Liver (tissue), 8 donors: ENCODE measurements at regions not wholly inside any gene's neighbourhood (a gene's known extent, or its start where the extent isn't known, plus 50 kb on each side); places are given as distances from the start of the nearest gene placed in this dataset.

Experiments used
- DNase-seq: peaks from one replicate; pipeline ENCODE4 v3.0.0-alpha.2; 2017; ENCODE audit warnings: low spot score
- H3K27ac ChIP-seq, 2 donors: one replicate each; pipeline ENCODE4 v1.7.0; 2013; ENCODE audit warnings: inconsistent platforms in 2 of 2, low read length in 2 of 2, control low read depth in 1 of 2, low read depth in 1 of 2, mild to moderate bottlenecking in 1 of 2
- H3K27me3 ChIP-seq, 4 donors: one replicate each; pipeline versions ENCODE4 v1.6.1 to v1.7.0; 2013; ENCODE audit warnings: low read length in 3 of 4, inconsistent platforms in 1 of 4, mild to moderate bottlenecking in 1 of 4, moderate library complexity in 1 of 4; ENCODE audit not compliant: control insufficient read depth in 4 of 4, insufficient read depth in 4 of 4
- H3K36me3 ChIP-seq, 4 donors: one replicate each; pipeline versions ENCODE4 v1.6.1 to v1.7.0; 2013; ENCODE audit warnings: low read length in 3 of 4, mild to moderate bottlenecking in 3 of 4, low read depth in 1 of 4, moderate library complexity in 1 of 4; ENCODE audit not compliant: control insufficient read depth in 4 of 4, insufficient read depth in 3 of 4
- H3K4me1 ChIP-seq, 4 donors: one replicate each; pipeline versions ENCODE4 v1.6.1 to v1.7.0; 2013; ENCODE audit warnings: low read length in 3 of 4, mild to moderate bottlenecking in 3 of 4, moderate library complexity in 1 of 4; ENCODE audit not compliant: control insufficient read depth in 4 of 4, insufficient read depth in 4 of 4
- H3K4me3 ChIP-seq, 3 donors: one replicate each; pipeline versions ENCODE4 v1.6.1 to v1.7.0; 2013; ENCODE audit warnings: low read length in 3 of 3, control low read depth in 1 of 3, low read depth in 1 of 3, mild to moderate bottlenecking in 1 of 3
- H3K9ac ChIP-seq, 2 donors: one replicate each; pipeline ENCODE4 v1.7.0; 2013; ENCODE audit warnings: low read length in 2 of 2, mild to moderate bottlenecking in 2 of 2, moderate library complexity in 2 of 2, control low read depth in 1 of 2, low read depth in 1 of 2
- H3K9me3 ChIP-seq, 4 donors: one replicate each; pipeline versions ENCODE4 v1.6.1 to v1.7.0; 2013; ENCODE audit warnings: low read length in 3 of 4; ENCODE audit not compliant: control insufficient read depth in 4 of 4
- FOXA1 ChIP-seq: IDR thresholded peaks from 2 replicates; pipeline ENCODE4 v1.6.1; 2016; ENCODE audit warnings: antibody characterized with exemption
- GABPA ChIP-seq, 2 donors: IDR thresholded peaks in 1 of 2; conservative IDR thresholded peaks in 1 of 2; 2 replicates each; pipeline ENCODE4 v1.6.1; 2016; ENCODE audit warnings: antibody characterized with exemption in 2 of 2, mild to moderate bottlenecking in 1 of 2, moderate library complexity in 1 of 2
- HNF4A ChIP-seq, 2 donors: conservative IDR thresholded peaks; 2 replicates each; pipeline ENCODE4 v1.6.1; 2016; ENCODE audit warnings: antibody characterized with exemption in 2 of 2, mild to moderate bottlenecking in 2 of 2
- HNF4G ChIP-seq: IDR thresholded peaks from 2 replicates; pipeline ENCODE4 v1.6.1; 2016; ENCODE audit warnings: antibody characterized with exemption
- JUND ChIP-seq, 2 donors: IDR thresholded peaks; 2 replicates each; pipeline ENCODE4 v1.6.1; 2016; ENCODE audit warnings: antibody characterized with exemption in 2 of 2
- NR2F2 ChIP-seq: IDR thresholded peaks from 2 replicates; pipeline ENCODE4 v1.6.1; 2016; ENCODE audit warnings: antibody characterized with exemption
- RAD21 ChIP-seq, 2 donors: IDR thresholded peaks; 2 replicates each; pipeline ENCODE4 v1.6.1; 2016; ENCODE audit warnings: antibody characterized with exemption in 2 of 2, mild to moderate bottlenecking in 2 of 2
- RXRA ChIP-seq, 2 donors: IDR thresholded peaks; 2 replicates each; pipeline ENCODE4 v1.6.1; 2017 to 2018; ENCODE audit warnings: antibody characterized with exemption in 2 of 2, mild to moderate bottlenecking in 1 of 2
- SP1 ChIP-seq: IDR thresholded peaks from 2 replicates; pipeline ENCODE4 v1.6.1; 2018; ENCODE audit warnings: antibody characterized with exemption, mild to moderate bottlenecking
- TAF1 ChIP-seq: conservative IDR thresholded peaks from 2 replicates; pipeline ENCODE4 v1.6.1; 2016; ENCODE audit warnings: antibody characterized with exemption, mild to moderate bottlenecking
- YY1 ChIP-seq: IDR thresholded peaks from 2 replicates; pipeline ENCODE4 v1.6.1; 2016; ENCODE audit warnings: antibody characterized with exemption, mild to moderate bottlenecking
- WGBS: extraction: QIAGEN DNeasy Blood & Tissue Kit; methylation state at CpG from one replicate; pipeline ENCODE4 v1.1.7; 2013; 5-methylcytosine and 5-hydroxymethylcytosine counted together
- TF ChIP-seq, protein P1 (sequence below): IDR thresholded peaks from 2 replicates; pipeline ENCODE4 v1.6.1; 2016; ENCODE audit warnings: antibody characterized with exemption, mild to moderate bottlenecking
- TF ChIP-seq, protein P2 (sequence below): fragments of 150-350 bp; IDR thresholded peaks from 2 replicates; pipeline ENCODE4 v1.5.1; 2017; ENCODE audit warnings: improper control_type of control experiment, low read depth, low read length; ENCODE audit not compliant: missing input control
- TF ChIP-seq, protein P3 (sequence below): IDR thresholded peaks from 2 replicates; pipeline ENCODE4 v1.6.1; 2016; ENCODE audit warnings: antibody characterized with exemption
- donor health status: healthy.
- donor health status: healthy.
- donor health status: healthy.
- donor health status: healthy.
- donor health status: healthy.

DNA sequence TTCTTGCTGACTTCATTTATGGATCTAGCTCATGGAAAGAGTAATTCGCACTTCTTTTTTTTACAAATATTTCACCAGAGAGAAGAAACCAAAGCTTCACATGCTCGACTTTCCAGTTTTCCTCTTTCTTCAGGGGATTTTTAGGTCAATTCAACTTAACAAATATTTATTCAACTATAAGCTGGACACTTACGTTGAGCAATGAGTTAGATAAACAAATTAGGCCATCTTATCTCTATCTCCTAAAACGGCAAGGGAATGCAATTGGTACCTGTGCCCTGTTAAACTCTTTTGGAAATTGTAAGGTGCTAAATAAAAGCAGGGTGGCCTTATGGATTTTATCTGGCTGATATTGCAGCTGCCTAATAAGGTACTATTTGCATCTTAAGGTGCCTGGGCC is 145.1 kb upstream of the RAI14 start (continued):
- TF ChIP-seq JUND (IDR thresholded peaks at IDR 0.05) (peak in 1 of 2 donors; percentile 37), NR2F2 (no peak)

DNA sequence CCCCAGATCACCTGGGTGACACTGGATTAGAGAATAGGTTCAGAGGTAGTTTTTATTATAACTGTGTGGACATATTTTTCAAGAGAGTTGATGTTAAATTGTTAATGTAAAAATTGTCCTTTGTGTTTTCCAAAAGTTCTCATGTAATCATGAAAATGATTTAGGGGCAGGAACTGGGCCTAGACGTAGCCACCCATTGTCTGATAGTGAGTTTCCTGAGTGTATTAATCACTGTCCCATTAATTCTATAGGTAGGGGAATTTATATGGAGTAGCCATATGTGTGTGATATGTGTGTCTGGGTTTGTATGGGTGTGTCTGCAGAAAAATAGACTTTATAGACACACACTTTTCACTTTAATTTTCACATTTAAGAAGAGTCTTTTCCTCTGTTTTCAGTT is 144.6 kb upstream of the RAI14 start:
- Histone ChIP-seq H3K9ac (no peak overlapping the region), H3K9me3 (no peaks in the 10 kb centered on the region), H3K27ac (peak overlapping the region; percentile 39 to 54), H3K27me3 (no peaks in the 10 kb centered on the region), H3K4me1 (peaks cover 9 to 31% (median 24%) of the 10 kb centered on the region in 4 donors), H3K4me3 (no peak overlapping the region), H3K36me3 (no peaks in the 10 kb centered on the region)
- no peak for TF ChIP-seq SP1
- no peak for TF ChIP-seq TAF1
- TF ChIP-seq, protein P1, sequence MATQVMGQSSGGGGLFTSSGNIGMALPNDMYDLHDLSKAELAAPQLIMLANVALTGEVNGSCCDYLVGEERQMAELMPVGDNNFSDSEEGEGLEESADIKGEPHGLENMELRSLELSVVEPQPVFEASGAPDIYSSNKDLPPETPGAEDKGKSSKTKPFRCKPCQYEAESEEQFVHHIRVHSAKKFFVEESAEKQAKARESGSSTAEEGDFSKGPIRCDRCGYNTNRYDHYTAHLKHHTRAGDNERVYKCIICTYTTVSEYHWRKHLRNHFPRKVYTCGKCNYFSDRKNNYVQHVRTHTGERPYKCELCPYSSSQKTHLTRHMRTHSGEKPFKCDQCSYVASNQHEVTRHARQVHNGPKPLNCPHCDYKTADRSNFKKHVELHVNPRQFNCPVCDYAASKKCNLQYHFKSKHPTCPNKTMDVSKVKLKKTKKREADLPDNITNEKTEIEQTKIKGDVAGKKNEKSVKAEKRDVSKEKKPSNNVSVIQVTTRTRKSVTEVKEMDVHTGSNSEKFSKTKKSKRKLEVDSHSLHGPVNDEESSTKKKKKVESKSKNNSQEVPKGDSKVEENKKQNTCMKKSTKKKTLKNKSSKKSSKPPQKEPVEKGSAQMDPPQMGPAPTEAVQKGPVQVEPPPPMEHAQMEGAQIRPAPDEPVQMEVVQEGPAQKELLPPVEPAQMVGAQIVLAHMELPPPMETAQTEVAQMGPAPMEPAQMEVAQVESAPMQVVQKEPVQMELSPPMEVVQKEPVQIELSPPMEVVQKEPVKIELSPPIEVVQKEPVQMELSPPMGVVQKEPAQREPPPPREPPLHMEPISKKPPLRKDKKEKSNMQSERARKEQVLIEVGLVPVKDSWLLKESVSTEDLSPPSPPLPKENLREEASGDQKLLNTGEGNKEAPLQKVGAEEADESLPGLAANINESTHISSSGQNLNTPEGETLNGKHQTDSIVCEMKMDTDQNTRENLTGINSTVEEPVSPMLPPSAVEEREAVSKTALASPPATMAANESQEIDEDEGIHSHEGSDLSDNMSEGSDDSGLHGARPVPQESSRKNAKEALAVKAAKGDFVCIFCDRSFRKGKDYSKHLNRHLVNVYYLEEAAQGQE, result no peak
- no peak for TF ChIP-seq GABPA (IDR thresholded peaks at IDR 0.05 in 1 of 2, conservative IDR thresholded peaks at IDR 0.05 in 1 of 2)
- no peak for TF ChIP-seq RXRA (IDR thresholded peaks at IDR 0.05)
- TF ChIP-seq HNF4G, result no peak
- no peak for TF ChIP-seq JUND (IDR thresholded peaks at IDR 0.05)
- TF ChIP-seq, protein P2, sequence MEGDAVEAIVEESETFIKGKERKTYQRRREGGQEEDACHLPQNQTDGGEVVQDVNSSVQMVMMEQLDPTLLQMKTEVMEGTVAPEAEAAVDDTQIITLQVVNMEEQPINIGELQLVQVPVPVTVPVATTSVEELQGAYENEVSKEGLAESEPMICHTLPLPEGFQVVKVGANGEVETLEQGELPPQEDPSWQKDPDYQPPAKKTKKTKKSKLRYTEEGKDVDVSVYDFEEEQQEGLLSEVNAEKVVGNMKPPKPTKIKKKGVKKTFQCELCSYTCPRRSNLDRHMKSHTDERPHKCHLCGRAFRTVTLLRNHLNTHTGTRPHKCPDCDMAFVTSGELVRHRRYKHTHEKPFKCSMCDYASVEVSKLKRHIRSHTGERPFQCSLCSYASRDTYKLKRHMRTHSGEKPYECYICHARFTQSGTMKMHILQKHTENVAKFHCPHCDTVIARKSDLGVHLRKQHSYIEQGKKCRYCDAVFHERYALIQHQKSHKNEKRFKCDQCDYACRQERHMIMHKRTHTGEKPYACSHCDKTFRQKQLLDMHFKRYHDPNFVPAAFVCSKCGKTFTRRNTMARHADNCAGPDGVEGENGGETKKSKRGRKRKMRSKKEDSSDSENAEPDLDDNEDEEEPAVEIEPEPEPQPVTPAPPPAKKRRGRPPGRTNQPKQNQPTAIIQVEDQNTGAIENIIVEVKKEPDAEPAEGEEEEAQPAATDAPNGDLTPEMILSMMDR, result no peak
- TF ChIP-seq, protein P3, sequence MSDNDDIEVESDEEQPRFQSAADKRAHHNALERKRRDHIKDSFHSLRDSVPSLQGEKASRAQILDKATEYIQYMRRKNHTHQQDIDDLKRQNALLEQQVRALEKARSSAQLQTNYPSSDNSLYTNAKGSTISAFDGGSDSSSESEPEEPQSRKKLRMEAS, result no peak
- TF ChIP-seq FOXA1, result no peak
- TF ChIP-seq YY1, result no peak
- no peak for TF ChIP-seq HNF4A (conservative IDR thresholded peaks at IDR 0.05)
- WGBS, result 77% methylated on average over 1 of the region's 1 CpG
- no peak for DNase-seq

DNA sequence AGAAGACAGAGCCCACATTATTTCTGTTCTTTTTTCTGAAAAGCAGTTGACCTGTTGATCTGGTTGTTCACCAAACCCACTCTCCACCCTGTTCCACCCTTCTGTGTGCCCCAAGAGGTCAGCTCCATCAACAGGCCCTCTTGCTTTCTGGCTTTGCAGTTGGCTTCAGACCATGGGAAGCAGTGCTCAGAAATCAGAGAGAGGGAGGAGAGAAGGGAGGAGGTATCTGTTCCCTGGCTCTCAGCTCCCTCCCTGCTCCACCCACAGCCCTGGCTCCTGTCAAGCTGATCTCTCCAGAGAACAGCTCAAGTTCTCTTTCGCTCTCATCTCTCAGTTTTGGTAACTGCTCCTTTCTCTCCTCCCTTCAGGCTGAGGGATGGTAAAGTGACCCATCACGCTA is 144.2 kb upstream of the RAI14 start:
- H3K4me1 ChIP-seq, result peaks cover 9 to 31% (median 24%) of the 10 kb centered on the region in 4 donors
- H3K9me3 ChIP-seq, result no peaks in the 10 kb centered on the region
- DNase-seq, result no peak
- WGBS, result 85% methylated on average over 2 of the region's 2 CpGs
- H3K9ac ChIP-seq, result no peak overlapping the region
- TF ChIP-seq RAD21 (IDR thresholded peaks at IDR 0.05) (peak in 1 of 2 donors; percentile 34), HNF4G (no peak), NR2F2 (peak; percentile 88)
- peak overlapping the region in 1 of 2 donors; percentile 39 for H3K27ac ChIP-seq
- no peak overlapping the region for H3K4me3 ChIP-seq
- no peaks in the 10 kb centered on the region for H3K27me3 ChIP-seq
- H3K36me3 ChIP-seq, result no peaks in the 10 kb centered on the region
